Neural crest cell (in vitro differentiated cells): ENCODE measurements at regions not wholly inside any gene's neighbourhood (a gene's known extent, or its start where the extent isn't known, plus 50 kb on each side); places are given as distances from the start of the nearest gene placed in this dataset.

ENCODE experiments used
- DNase-seq: peaks from one replicate; pipeline ENCODE4 v3.0.0; 2021; ENCODE audit warnings: low read depth, mixed read lengths, low spot score
- H3K27ac Mint-ChIP-seq: one replicate; pipeline ENCODE4 v1.8.0; 2021; ENCODE audit warnings: mild to moderate bottlenecking, mixed read lengths; ENCODE audit not compliant: unreplicated experiment
- H3K27me3 Mint-ChIP-seq: 2 replicates; pipeline ENCODE4 v1.8.0; 2021; ENCODE audit warnings: low read depth, mild to moderate bottlenecking, mixed read lengths
- H3K36me3 Mint-ChIP-seq: 2 replicates; pipeline ENCODE4 v1.8.0; 2021; ENCODE audit warnings: low read depth, mild to moderate bottlenecking, mixed read lengths
- H3K4me1 Mint-ChIP-seq: 2 replicates; pipeline ENCODE4 v1.8.0; 2021; ENCODE audit warnings: mixed read lengths
- H3K4me3 Mint-ChIP-seq: one replicate; pipeline ENCODE4 v1.8.0; 2021; ENCODE audit warnings: mild to moderate bottlenecking, mixed read lengths
- H3K9me3 Mint-ChIP-seq: 2 replicates; pipeline ENCODE4 v1.8.0; 2021; ENCODE audit warnings: mixed read lengths
- CTCF ChIP-seq: fragments of 200-600 bp; sonication (generic); conservative IDR thresholded peaks from 2 replicates; pipeline ENCODE4 v1.5.0; 2021; ENCODE audit warnings: antibody characterized with exemption, mild to moderate bottlenecking

- Mint-ChIP-seq H3K9me3 (peaks cover 7% of the 10 kb centered on the region), H3K4me3 (no peak overlapping the region), H3K27me3 (no peaks in the 10 kb centered on the region), H3K4me1 (peaks cover 4% of the 10 kb centered on the region), H3K27ac (no peak overlapping the region), H3K36me3 (peaks cover 4% of the 10 kb centered on the region)
- DNase-seq, result no peak
- TF ChIP-seq CTCF, result no peak
These were observed 117.2 kb downstream of the IPO8 start for GRCh38 chr12:30578426-30578825.

- no peak for DNase-seq
- Mint-ChIP-seq H3K36me3 (peaks cover 2% of the 10 kb centered on the region), H3K27me3 (no peaks in the 10 kb centered on the region), H3K4me1 (peaks cover 4% of the 10 kb centered on the region), H3K4me3 (no peak overlapping the region), H3K27ac (no peak overlapping the region), H3K9me3 (peaks cover 7% of the 10 kb centered on the region)
- TF ChIP-seq CTCF, result no peak
These were observed 122.5 kb downstream of the IPO8 start for GRCh38 chr12:30573145-30573544.

GRCh38 chr12:30570211-30570890 is 125.3 kb downstream of the IPO8 start:
- no peak for TF ChIP-seq CTCF
- H3K36me3 Mint-ChIP-seq, result peaks cover 3% of the 10 kb centered on the region
- H3K4me3 Mint-ChIP-seq, result no peak overlapping the region
- H3K9me3 Mint-ChIP-seq, result peaks cover 12% of the 10 kb centered on the region
- no peaks in the 10 kb centered on the region for H3K27me3 Mint-ChIP-seq
- no peaks in the 10 kb centered on the region for H3K4me1 Mint-ChIP-seq
- no peak for DNase-seq
- H3K27ac Mint-ChIP-seq, result no peak overlapping the region

- Mint-ChIP-seq H3K9me3 (peaks cover 12% of the 10 kb centered on the region), H3K27ac (no peak overlapping the region)
- no peak for TF ChIP-seq CTCF
These were observed 126.2 kb downstream of the IPO8 start for GRCh38 chr12:30569426-30569825.

GRCh38 chr12:30568453-30568852 is 127.2 kb downstream of the IPO8 start:
- Mint-ChIP-seq H3K27ac (no peak overlapping the region), H3K4me1 (no peaks in the 10 kb centered on the region), H3K36me3 (peaks cover 3% of the 10 kb centered on the region), H3K9me3 (peaks cover 12% of the 10 kb centered on the region), H3K4me3 (no peak overlapping the region), H3K27me3 (no peaks in the 10 kb centered on the region)
- no peak for DNase-seq
- TF ChIP-seq CTCF, result no peak

More at GRCh38 chr12:30569426-30569825, 126.2 kb downstream of the IPO8 start:
- DNase-seq, result no peak
- no peaks in the 10 kb centered on the region for H3K27me3 Mint-ChIP-seq
- H3K4me3 Mint-ChIP-seq, result no peak overlapping the region
- H3K4me1 Mint-ChIP-seq, result no peaks in the 10 kb centered on the region
- H3K36me3 Mint-ChIP-seq, result peaks cover 3% of the 10 kb centered on the region
